Posterior vena cava (tissue), 2 donors: ENCODE measurements at regions not wholly inside any gene's neighbourhood (a gene's known extent, or its start where the extent isn't known, plus 50 kb on each side); places are given as distances from the start of the nearest gene placed in this dataset.

Experiments used
- DNase-seq: peaks from one replicate; pipeline ENCODE4 v3.0.0-alpha.2; 2020; ENCODE audit warnings: low spot score
- intact Hi-C, 2 donors: fragments of 100-400 bp; cut with DNase I; formaldehyde crosslinking; loops; one replicate each; pipeline versions ENCODE4 v1.14.1 to v1.14.2; 2022 to 2023
- donor health status: DM: yes; HTN: yes; CAD: no.
- donor health status: DM: yes; HTN: yes; CAD: no.

DNA sequence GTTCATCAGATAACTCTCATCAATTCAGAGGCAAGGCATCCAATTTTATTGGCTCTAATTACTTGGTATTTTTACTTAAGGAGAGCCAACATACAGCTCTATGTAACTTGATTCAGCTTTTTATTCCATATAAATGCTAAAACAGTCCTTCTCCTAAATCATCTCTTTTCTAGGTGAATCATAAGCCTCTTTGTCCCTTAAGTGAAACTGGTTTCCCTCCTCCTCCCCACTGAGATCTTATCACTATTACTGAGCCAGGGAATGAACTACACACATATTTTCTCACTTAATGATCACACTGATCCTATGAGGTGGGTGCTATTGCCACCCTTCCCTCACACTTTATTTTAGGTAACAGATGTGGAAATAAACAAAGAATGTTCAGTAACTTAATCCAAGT, 1143.8 kb downstream of the MAT2B start:
- DNase-seq = no peak
- intact Hi-C loops = no loop called here

DNA sequence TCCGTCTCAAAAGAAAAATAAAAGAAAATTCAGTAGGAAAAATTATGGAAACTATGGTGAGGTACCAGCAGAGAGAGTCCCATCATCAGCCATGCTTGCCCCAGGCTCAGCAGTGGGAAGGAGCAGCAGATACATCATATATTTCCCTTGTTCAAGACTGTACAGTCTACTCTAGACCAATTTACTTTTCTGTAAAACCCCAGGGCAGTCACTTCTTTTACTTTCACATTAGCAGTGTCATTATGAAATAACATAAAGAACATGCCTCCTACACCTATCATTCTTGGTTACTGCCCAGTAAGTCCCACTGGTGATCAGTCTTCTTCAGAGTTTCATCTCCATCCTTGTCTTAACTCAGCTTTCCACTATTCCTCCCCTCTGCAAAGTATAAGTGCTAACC, 1145.0 kb downstream of the MAT2B start:
- intact Hi-C loops = no loop called here

DNA sequence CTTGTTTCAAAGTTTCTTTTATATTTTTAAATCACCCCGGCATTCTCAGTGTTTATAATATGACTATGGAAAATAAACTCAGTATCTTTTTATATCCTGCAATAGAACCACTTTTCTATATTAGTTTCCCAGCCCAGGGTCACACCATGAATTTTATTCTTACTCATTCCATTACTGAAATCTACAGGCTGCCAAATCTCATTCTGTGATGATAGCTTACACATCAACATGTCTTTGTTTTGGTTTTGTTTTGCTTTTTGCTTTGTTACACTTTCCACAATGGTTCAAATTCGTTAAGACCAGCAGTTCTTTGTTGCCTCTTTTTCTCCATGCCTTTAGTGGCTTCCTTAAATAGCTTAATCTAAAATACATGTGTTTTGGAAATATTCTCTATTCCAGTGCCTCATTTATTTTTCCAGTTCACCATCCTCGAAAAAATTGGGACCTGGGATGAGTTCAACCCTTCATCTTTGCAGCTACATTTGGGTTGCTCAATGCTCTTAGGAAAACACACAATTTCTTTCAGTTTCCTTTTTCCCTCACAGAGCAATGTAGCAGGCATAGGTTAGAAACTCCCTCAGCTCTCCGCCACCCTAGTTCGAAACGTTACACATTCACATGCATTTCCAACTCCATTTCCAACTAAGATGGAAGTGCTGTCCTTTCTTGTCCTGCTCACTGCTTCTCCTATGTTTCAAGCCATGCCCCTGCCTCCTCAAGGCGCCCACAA, 1146.3 kb downstream of the MAT2B start:
- DNase-seq = no peak
- intact Hi-C loops = no loop called here

More for the DNA sequence above, 1145.0 kb downstream of the MAT2B start:
- DNase-seq = no peak

GRCh38 chr5:164652276-164652660, 1146.8 kb downstream of the MAT2B start:
- intact Hi-C loops = no loop called here
- no peak for DNase-seq

GRCh38 chr5:164663198-164663989, 1158.0 kb downstream of the MAT2B start:
- intact Hi-C loops = no loop called here
- no peak for DNase-seq

GRCh38 chr5:164671640-164672039, 1166.2 kb downstream of the MAT2B start:
- intact Hi-C loops = no loop called here
- no peak for DNase-seq

GRCh38 chr5:164672205-164672604, 1166.8 kb downstream of the MAT2B start:
- intact Hi-C loops = no loop called here
- no peak for DNase-seq

DNA sequence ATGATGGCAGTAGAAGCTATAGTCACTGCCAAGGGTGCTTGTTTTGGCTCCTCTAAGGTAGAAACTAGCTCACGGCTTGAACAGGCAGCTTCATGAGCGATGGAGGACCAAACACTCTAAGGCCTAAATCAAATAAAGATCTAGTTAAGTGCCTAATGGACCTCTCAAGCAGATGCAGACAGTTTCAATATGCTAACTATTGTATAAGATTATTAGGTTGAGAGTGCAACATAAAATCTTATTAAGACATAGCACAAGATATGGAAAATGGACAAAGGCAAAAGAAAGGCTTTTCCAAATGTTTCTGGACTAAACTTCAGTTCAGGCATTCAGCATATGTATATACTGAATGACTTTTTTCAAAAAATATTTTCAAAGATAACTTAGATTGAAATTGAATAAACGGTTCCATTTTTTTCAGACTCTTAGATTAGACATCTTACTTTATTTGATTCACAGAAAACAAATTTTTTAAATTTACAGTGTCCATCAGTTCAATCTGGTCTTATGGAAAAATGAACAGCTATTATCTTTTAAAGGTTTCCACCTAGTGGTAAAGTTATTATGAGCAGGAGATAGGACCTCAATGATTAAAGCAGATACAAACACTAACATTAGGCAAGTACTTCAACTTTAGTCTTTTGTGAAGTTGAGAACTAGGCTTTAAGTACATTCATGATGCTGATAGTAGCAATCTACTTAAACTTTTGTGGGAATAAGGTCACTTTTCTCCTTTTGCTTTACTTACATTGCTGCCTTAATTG, 1167.7 kb downstream of the MAT2B start:
- intact Hi-C loops = no loop called here
- no peak for DNase-seq

GRCh38 chr5:164679461-164679860, 1174.0 kb downstream of the MAT2B start:
- no peak for DNase-seq
- intact Hi-C loops = no loop called here

- intact Hi-C loops = no loop called here
Observed at GRCh38 chr5:164680216-164680615, 1174.8 kb downstream of the MAT2B start.

GRCh38 chr5:164680812-164681520, 1175.5 kb downstream of the MAT2B start:
- DNase-seq = no peak
- intact Hi-C loops = no loop called here

More at GRCh38 chr5:164680216-164680615, 1174.8 kb downstream of the MAT2B start:
- no peak for DNase-seq

GRCh38 chr5:164687391-164687790, 1182.0 kb downstream of the MAT2B start:
- intact Hi-C loops = no loop called here

DNA sequence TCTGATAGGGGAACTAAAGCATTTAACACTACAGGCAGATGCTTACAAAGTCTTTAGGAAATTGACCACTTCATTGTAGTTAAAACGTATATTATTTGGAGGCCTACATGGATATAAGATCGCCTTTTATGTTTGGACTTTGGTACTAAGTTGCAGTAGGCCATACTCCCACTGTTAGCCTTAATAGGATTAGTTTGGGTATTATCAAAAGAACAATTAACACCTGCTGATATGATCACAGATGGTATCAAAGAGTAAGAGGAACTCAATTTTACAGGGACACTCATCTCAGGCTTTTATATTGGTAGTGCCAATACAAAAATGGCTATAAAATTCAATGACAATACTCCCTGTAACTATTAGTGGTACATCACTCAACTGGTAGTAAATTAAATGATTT, 1183.0 kb downstream of the MAT2B start:
- intact Hi-C loops = no loop called here
- DNase-seq = no peak

More at GRCh38 chr5:164687391-164687790, 1182.0 kb downstream of the MAT2B start:
- DNase-seq = no peak

DNA sequence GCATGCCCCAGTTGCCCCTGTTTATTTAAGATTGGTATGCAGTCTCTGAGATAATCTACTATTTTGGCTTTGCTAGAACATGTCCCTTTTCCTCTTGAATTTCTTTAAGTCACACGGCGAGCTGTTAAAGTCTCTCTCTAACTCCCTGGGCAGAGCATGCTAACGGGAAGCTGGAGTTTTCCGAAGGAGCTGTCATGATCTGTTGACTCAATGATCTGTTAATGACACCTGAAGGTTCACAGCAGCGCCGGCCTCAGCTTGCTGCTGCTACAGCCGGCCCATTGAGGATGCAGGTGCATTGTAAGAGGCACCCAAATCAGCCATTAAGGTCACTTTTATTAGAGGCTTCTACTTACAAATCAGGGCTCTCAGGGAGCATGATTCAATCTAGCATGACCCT, 1203.4 kb downstream of the MAT2B start:
- intact Hi-C loops = no loop called here
- no peak for DNase-seq

DNA sequence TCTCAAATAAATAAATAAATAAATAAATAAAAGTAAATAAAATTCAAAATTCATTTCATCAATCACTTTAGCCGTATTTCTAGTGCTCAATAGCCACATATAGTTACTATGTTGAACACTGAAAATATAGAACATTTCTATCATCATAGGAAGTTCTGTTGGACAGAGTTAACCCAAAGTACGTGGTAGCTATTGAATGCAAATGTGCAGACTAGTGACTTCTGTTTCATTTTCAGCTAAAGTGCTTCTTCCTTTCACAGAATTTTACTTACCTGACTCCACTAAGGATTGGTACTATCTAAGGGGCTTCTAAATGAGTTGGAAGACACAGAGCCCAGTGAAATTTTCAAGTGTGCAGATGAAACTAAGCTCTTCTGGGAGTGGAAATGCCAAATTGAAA, 1208.3 kb downstream of the MAT2B start:
- intact Hi-C loops = no loop called here
- no peak for DNase-seq

- intact Hi-C loops = no loop called here
- no peak for DNase-seq
Observed at GRCh38 chr5:164721116-164721515, 1215.7 kb downstream of the MAT2B start.

DNA sequence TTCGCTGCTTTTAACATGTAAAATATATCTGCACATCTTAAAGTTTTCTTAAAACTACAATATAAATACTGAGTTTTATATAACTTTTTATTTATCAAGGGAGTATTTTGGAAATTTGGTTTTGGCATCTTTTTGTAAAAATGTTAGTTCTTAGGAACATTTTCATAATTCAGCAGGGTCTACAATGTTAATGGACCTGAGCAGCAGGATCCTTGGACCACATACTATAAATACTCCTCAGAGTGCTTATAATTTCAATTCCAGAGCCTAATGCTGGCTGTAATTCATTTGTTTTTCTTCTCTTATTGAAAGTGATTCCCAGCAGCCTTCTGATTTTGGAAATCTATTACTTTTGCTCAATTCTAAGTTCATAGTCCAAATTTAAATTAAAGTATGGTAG, 1216.2 kb downstream of the MAT2B start:
- intact Hi-C loops = no loop called here

DNA sequence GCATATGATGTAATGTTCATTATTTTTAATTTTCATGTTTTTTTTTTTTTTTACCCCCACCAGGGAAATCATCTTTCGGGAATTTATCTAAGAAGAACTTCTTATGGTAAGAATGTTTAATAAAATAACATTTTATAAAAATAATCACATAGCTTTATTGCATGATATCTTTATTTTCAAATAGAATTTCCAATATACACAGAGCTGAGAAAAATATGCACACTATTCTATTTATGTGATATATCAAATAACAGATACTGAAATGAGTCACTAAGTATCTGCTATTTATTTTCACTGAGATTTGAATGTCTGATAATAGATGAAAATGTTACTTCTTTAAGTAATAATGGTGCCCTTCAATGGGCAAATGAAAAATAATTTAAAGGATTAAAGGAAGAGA, 1217.3 kb downstream of the MAT2B start:
- intact Hi-C loops = no loop called here
- no peak for DNase-seq

More for the DNA sequence above, 1216.2 kb downstream of the MAT2B start:
- DNase-seq = no peak

GRCh38 chr5:164727012-164727411, 1221.6 kb downstream of the MAT2B start:
- intact Hi-C loops = no loop called here
- DNase-seq = no peak

DNA sequence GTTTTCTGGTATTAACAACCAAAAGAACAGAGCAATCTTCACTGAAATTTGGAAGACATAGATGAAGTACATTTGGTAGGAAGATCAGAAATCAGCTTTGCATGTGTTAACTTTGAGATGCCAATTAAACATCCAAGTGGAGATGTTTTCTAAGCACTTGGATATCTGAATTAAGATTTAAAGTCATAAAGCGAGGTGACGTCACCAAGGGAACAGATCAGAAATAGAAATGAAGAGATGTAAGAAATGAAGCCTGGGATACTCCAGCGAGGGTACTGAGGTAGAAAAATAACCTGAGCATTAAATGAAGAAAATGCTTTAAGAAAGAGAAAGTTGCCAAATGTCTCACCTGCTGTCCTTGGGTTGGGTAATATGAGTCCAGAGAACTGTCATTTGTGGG, 1223.3 kb downstream of the MAT2B start:
- intact Hi-C loops = no loop called here
- DNase-seq = no peak
